ENCODE measurements at regions not wholly inside any gene's neighbourhood (a gene's known extent, or its start where the extent isn't known, plus 50 kb on each side); places are given as distances from the start of the nearest gene placed in this dataset.

DNA sequence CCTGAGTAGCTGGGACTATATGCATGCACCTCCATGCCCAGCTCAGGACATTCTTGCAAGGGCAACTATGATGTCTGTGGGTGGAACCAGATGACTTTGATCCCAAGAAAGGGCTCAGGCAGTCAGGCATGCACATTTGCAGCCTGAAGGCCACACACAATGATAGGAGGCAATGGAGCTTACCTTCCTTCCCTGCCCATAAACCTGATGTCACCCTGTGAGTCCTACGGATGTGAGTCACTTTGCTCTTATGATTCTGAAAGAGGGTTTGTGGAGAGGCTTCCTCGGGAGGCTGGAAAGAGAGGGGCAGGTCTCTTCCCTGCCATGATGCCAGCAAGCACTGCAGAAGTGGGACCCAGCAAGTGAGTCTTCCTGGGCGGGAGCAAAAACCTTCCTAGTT is 202.4 kb downstream of the LY86 start:
- no peak overlapping the region for H3K4me3 ChIP-seq
- H3K27me3 ChIP-seq, result no peaks in the 10 kb centered on the region
- H3K27ac ChIP-seq, result no peak overlapping the region
- no peaks in the 10 kb centered on the region for H3K9me3 ChIP-seq (ENCODE audit: low read depth)
- no peak overlapping the region for H2AFZ ChIP-seq (replicated peaks)
- H3K36me3 ChIP-seq, result no peaks in the 10 kb centered on the region
- H3K9ac ChIP-seq, result no peak overlapping the region
- no peaks in the 10 kb centered on the region for H3F3A ChIP-seq (ENCODE audit: low read depth)
- peaks cover 3% of the 10 kb centered on the region for H3K9me3 Mint-ChIP-seq
- no peaks in the 10 kb centered on the region for H4K20me1 ChIP-seq (ENCODE audit: low read depth)
- no peak overlapping the region for H3K4me3 Mint-ChIP-seq
- H3K27me3 Mint-ChIP-seq (ENCODE audit: insufficient read depth, low read depth), result peaks cover 4% of the 10 kb centered on the region
- H3K4me1 Mint-ChIP-seq, result no peaks in the 10 kb centered on the region
- H3K79me2 ChIP-seq (ENCODE audit: low read depth), result no peaks in the 10 kb centered on the region
- H3K27ac Mint-ChIP-seq, result no peak overlapping the region
- H3K36me3 Mint-ChIP-seq, result no peaks in the 10 kb centered on the region
- H3K4me1 ChIP-seq, result no peaks in the 10 kb centered on the region
- TF ChIP-seq, protein P1, sequence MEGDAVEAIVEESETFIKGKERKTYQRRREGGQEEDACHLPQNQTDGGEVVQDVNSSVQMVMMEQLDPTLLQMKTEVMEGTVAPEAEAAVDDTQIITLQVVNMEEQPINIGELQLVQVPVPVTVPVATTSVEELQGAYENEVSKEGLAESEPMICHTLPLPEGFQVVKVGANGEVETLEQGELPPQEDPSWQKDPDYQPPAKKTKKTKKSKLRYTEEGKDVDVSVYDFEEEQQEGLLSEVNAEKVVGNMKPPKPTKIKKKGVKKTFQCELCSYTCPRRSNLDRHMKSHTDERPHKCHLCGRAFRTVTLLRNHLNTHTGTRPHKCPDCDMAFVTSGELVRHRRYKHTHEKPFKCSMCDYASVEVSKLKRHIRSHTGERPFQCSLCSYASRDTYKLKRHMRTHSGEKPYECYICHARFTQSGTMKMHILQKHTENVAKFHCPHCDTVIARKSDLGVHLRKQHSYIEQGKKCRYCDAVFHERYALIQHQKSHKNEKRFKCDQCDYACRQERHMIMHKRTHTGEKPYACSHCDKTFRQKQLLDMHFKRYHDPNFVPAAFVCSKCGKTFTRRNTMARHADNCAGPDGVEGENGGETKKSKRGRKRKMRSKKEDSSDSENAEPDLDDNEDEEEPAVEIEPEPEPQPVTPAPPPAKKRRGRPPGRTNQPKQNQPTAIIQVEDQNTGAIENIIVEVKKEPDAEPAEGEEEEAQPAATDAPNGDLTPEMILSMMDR (IDR thresholded peaks at IDR 0.05), result no peak
- TF ChIP-seq EZH2phosphoT487 (IDR thresholded peaks at IDR 0.05), result no peak
- TF ChIP-seq EZH2 (IDR thresholded peaks at IDR 0.05), result no peak
- no peak overlapping the region for H3K4me2 ChIP-seq
- no peak for DNase-seq (ENCODE audit: low spot score)

DNA sequence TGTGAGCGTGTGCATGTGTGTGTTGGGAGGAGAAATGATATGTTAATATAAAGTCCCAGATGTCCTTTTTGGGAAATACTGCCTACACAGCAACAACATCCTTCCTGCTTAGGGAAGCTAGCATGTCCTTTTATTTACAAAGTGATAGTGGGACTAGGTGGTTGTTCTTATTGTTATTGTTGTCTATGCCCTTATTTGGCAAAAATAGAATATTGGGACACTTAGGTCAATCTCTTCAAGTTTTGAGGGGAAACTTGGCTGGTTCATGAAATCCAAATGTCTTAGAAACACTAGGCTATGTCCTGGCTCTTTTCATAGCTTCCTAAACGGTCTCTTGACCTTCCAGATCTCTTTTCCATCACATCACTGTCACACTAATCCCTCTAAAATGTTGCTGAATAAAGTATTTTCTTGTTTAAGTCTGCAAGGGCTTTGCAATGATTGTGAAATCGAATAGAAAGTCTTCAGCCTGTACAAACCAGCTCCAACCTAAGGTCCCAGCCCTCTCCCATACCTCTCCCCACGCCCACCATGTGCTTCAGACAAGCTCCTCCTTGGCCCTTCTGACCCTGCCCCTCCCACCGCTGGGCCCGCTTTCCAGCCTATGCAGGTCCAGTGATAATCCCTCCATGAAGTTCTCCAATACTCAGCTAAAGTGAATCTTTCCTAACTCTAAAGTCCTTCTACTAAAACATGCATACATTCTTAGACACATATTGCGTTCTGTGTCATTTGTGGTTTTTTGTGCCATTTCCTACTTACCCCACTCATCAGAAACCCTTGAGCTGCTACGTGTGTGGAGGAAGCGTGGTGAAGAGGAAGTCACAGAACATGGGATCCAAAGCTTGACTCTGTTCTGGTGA is 205.1 kb downstream of the LY86 start:
- H3K4me1 Mint-ChIP-seq, result peaks cover 6% of the 10 kb centered on the region
- H3K9me3 ChIP-seq (ENCODE audit: low read depth), result no peaks in the 10 kb centered on the region
- no peaks in the 10 kb centered on the region for H3K79me2 ChIP-seq (ENCODE audit: low read depth)
- H3K36me3 Mint-ChIP-seq, result no peaks in the 10 kb centered on the region
- H3K4me3 Mint-ChIP-seq, result no peak overlapping the region
- no peak for DNase-seq (ENCODE audit: low spot score)
- H3K27me3 Mint-ChIP-seq (ENCODE audit: insufficient read depth, low read depth), result peaks cover 6% of the 10 kb centered on the region
- H4K20me1 ChIP-seq (ENCODE audit: low read depth), result no peaks in the 10 kb centered on the region
- H3K9me3 Mint-ChIP-seq, result no peaks in the 10 kb centered on the region
- no peak overlapping the region for H3K4me3 ChIP-seq
- no peaks in the 10 kb centered on the region for H3K27me3 ChIP-seq
- H3K4me1 ChIP-seq, result no peaks in the 10 kb centered on the region
- H3K27ac Mint-ChIP-seq, result no peak overlapping the region
- H3F3A ChIP-seq (ENCODE audit: low read depth), result no peaks in the 10 kb centered on the region
- H3K27ac ChIP-seq, result no peak overlapping the region
- TF ChIP-seq EZH2phosphoT487 (IDR thresholded peaks at IDR 0.05) (no peak), EZH2 (IDR thresholded peaks at IDR 0.05) (no peak)
- TF ChIP-seq, protein P1 (IDR thresholded peaks at IDR 0.05), result no peak
- no peak overlapping the region for H3K4me2 ChIP-seq
- H3K9ac ChIP-seq, result no peak overlapping the region
- H3K36me3 ChIP-seq, result no peaks in the 10 kb centered on the region
- no peak overlapping the region for H2AFZ ChIP-seq (replicated peaks)

DNA sequence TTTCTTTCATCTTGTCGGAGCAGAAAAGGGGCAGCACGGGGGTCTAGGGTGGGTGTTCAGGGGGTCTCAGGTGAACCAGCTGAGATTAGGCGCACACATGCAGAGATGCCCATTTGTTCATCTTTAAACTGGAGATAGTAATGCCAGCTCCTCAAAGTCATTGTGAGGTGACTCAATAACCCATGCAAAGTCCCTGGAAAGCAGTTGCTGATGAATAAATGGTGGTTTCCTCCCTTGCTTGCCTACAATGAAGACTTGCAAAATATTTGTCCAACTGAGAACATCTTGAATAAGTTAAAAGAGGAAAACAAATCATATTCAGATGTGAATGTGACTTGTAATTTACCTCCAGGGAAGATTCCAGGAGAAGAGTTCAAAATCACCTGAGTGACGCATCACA is 206.9 kb downstream of the LY86 start:
- Histone ChIP-seq H3K9me3 (ENCODE audit: low read depth) (no peaks in the 10 kb centered on the region), H3F3A (ENCODE audit: low read depth) (no peaks in the 10 kb centered on the region), H3K9ac (no peak overlapping the region), H4K20me1 (ENCODE audit: low read depth) (no peaks in the 10 kb centered on the region), H3K4me3 (no peak overlapping the region), H3K27me3 (no peaks in the 10 kb centered on the region), H2AFZ (replicated peaks) (no peak overlapping the region), H3K27ac (no peak overlapping the region), H3K79me2 (ENCODE audit: low read depth) (no peaks in the 10 kb centered on the region), H3K4me1 (no peaks in the 10 kb centered on the region), H3K36me3 (no peaks in the 10 kb centered on the region), H3K4me2 (no peak overlapping the region)
- H3K4me1 Mint-ChIP-seq, result peaks cover 9% of the 10 kb centered on the region
- no peaks in the 10 kb centered on the region for H3K36me3 Mint-ChIP-seq
- H3K4me3 Mint-ChIP-seq, result no peak overlapping the region
- no peak overlapping the region for H3K27ac Mint-ChIP-seq
- TF ChIP-seq EZH2 (IDR thresholded peaks at IDR 0.05), result no peak
- TF ChIP-seq, protein P1 (IDR thresholded peaks at IDR 0.05), result no peak
- TF ChIP-seq EZH2phosphoT487 (IDR thresholded peaks at IDR 0.05), result no peak
- no peaks in the 10 kb centered on the region for H3K9me3 Mint-ChIP-seq
- peaks cover 2% of the 10 kb centered on the region for H3K27me3 Mint-ChIP-seq (ENCODE audit: insufficient read depth, low read depth)
- no peak for DNase-seq (ENCODE audit: low spot score)

Data from neural progenitor cell (in vitro differentiated cells).